Astrocyte (in vitro differentiated cells and primary cell): ENCODE measurements at regions not wholly inside any gene's neighbourhood (a gene's known extent, or its start where the extent isn't known, plus 50 kb on each side); places are given as distances from the start of the nearest gene placed in this dataset.

Source experiments
- EZH2 ChIP-seq: IDR thresholded peaks from 2 replicates; pipeline ENCODE4 v1.6.1; 2012; ENCODE audit warnings: mild to moderate bottlenecking, low read length, inconsistent platforms; ENCODE audit not compliant: insufficient read depth
- TF ChIP-seq, protein P1 (sequence below): IDR thresholded peaks from 2 replicates; pipeline ENCODE4 v1.5.1; 2011; ENCODE audit warnings: low read depth, mild to moderate bottlenecking, inconsistent platforms, low read length, moderate library complexity; ENCODE audit not compliant: insufficient read depth

- TF ChIP-seq, protein P1, sequence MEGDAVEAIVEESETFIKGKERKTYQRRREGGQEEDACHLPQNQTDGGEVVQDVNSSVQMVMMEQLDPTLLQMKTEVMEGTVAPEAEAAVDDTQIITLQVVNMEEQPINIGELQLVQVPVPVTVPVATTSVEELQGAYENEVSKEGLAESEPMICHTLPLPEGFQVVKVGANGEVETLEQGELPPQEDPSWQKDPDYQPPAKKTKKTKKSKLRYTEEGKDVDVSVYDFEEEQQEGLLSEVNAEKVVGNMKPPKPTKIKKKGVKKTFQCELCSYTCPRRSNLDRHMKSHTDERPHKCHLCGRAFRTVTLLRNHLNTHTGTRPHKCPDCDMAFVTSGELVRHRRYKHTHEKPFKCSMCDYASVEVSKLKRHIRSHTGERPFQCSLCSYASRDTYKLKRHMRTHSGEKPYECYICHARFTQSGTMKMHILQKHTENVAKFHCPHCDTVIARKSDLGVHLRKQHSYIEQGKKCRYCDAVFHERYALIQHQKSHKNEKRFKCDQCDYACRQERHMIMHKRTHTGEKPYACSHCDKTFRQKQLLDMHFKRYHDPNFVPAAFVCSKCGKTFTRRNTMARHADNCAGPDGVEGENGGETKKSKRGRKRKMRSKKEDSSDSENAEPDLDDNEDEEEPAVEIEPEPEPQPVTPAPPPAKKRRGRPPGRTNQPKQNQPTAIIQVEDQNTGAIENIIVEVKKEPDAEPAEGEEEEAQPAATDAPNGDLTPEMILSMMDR = no peak
- no peak for TF ChIP-seq EZH2
Measured at GRCh38 chr3:153760948-153761347, 360.2 kb upstream of the ARHGEF26 start.
